ENCODE measurements at regions not wholly inside any gene's neighbourhood (a gene's known extent, or its start where the extent isn't known, plus 50 kb on each side); places are given as distances from the start of the nearest gene placed in this dataset.

- TF ChIP-seq, protein P1, sequence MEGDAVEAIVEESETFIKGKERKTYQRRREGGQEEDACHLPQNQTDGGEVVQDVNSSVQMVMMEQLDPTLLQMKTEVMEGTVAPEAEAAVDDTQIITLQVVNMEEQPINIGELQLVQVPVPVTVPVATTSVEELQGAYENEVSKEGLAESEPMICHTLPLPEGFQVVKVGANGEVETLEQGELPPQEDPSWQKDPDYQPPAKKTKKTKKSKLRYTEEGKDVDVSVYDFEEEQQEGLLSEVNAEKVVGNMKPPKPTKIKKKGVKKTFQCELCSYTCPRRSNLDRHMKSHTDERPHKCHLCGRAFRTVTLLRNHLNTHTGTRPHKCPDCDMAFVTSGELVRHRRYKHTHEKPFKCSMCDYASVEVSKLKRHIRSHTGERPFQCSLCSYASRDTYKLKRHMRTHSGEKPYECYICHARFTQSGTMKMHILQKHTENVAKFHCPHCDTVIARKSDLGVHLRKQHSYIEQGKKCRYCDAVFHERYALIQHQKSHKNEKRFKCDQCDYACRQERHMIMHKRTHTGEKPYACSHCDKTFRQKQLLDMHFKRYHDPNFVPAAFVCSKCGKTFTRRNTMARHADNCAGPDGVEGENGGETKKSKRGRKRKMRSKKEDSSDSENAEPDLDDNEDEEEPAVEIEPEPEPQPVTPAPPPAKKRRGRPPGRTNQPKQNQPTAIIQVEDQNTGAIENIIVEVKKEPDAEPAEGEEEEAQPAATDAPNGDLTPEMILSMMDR (conservative IDR thresholded peaks at IDR 0.05), result no peak
- H3K27ac ChIP-seq, result no peak overlapping the region
Measured at GRCh38 chr10:131781791-131782190, 119.0 kb upstream of the PPP2R2D start.

- no peak overlapping the region for H3K27ac ChIP-seq
- TF ChIP-seq, protein P1 (conservative IDR thresholded peaks at IDR 0.05), result no peak
Measured at GRCh38 chr10:131784363-131785120, 116.3 kb upstream of the PPP2R2D start.

GRCh38 chr10:131785121-131785460 is 115.7 kb upstream of the PPP2R2D start:
- TF ChIP-seq, protein P1 (conservative IDR thresholded peaks at IDR 0.05), result no peak
- no peak overlapping the region for H3K27ac ChIP-seq

GRCh38 chr10:131786756-131787605 is 113.8 kb upstream of the PPP2R2D start:
- H3K27ac ChIP-seq, result no peak overlapping the region
- TF ChIP-seq, protein P1 (conservative IDR thresholded peaks at IDR 0.05), result peak; percentile 73

DNA sequence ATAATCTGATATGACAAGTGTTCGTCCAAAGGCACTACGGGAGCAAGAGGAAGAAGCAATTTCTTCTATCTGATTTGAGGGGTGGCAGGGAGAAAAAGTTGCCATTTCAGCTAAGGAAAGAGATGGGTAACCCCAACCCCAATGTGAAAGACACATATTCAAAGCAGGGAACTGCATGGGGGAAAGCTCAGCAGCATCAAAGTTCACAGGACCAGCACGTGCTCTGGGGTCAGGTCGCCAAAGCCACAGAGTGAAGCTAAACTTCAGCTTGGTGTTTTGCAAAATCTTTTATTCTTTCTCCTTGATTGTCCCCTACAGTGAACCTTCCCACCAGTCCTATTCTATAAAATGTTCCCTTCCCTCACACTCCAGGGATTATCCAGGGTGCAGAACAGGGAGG is 112.8 kb upstream of the PPP2R2D start:
- TF ChIP-seq, protein P1 (conservative IDR thresholded peaks at IDR 0.05), result no peak
- H3K27ac ChIP-seq, result no peak overlapping the region

DNA sequence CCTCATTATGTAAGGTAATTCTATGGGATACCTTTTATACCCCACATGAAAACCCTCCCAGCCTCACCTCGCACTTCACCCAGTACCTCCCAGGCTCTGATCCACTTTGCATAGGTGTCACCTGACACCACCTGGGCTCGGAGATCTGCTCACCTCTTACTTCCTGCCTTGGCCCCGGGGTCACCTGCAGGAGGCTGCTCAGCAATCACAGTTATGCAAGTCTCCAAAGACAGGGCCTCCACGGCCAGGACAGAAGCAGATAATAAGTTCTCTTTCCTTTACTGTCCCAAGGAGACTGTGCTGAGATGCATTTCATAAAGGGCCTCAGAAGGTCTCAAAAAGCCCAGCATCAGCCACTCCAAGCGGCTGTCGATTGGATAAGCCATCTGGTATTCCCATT is 112.4 kb upstream of the PPP2R2D start:
- TF ChIP-seq, protein P1 (conservative IDR thresholded peaks at IDR 0.05), result no peak
- no peak overlapping the region for H3K27ac ChIP-seq

DNA sequence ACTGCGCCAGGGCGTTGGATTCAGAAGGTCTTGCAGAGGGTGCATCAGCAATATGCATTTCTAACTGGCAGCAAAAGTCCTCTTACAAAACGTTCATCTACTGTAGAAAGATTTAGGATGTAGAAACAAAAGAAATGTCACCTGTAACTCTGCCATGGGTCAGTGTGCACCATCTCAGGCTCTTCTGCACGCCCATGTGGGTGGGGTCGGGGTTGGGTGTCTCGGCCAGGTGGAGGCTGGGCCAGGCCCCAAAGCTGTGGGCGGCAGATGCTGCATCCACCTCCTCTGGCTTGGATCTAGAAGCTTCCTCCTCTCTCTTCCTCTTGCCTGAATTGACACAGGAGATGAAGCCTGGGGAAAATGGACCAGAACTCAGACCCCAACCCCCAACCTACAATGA is 111.3 kb upstream of the PPP2R2D start:
- TF ChIP-seq, protein P1 (conservative IDR thresholded peaks at IDR 0.05), result no peak
- no peak overlapping the region for H3K27ac ChIP-seq

Measured in VCaP (cell line).